ENCODE measurements at regions not wholly inside any gene's neighbourhood (a gene's known extent, or its start where the extent isn't known, plus 50 kb on each side); places are given as distances from the start of the nearest gene placed in this dataset.
"Not testable (repeated sequence)": the region's sequence is repeated elsewhere in the genome, so short reads cannot be mapped to it uniquely, and the experiment has no call there.

DNA sequence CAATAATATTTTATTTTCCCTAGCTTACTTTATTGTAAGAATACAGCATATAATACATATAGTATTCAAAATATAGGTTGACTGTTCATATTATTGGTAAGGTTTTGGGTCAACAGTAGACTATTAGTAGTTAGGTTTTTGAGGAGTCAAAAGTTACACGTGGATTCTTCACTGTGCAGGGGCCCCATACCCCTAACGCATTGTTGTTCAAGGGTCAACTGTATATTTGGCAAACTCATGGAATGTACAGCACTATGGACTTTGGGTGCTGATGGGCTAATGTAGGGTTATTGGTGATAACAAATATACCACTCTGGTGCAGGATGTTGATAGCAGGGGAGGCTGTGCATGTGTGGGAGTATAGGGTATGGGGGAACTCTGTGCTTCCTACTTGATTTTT lies 397.2 kb downstream of the BCKDHB start:
- TF ChIP-seq, protein P1, sequence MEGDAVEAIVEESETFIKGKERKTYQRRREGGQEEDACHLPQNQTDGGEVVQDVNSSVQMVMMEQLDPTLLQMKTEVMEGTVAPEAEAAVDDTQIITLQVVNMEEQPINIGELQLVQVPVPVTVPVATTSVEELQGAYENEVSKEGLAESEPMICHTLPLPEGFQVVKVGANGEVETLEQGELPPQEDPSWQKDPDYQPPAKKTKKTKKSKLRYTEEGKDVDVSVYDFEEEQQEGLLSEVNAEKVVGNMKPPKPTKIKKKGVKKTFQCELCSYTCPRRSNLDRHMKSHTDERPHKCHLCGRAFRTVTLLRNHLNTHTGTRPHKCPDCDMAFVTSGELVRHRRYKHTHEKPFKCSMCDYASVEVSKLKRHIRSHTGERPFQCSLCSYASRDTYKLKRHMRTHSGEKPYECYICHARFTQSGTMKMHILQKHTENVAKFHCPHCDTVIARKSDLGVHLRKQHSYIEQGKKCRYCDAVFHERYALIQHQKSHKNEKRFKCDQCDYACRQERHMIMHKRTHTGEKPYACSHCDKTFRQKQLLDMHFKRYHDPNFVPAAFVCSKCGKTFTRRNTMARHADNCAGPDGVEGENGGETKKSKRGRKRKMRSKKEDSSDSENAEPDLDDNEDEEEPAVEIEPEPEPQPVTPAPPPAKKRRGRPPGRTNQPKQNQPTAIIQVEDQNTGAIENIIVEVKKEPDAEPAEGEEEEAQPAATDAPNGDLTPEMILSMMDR (IDR thresholded peaks at IDR 0.05; ENCODE audit: insufficient read depth, low read length): no peak
- TF ChIP-seq POLR2AphosphoS5 (IDR thresholded peaks at IDR 0.05; ENCODE audit: low read depth) (no peak), SPI1 (IDR thresholded peaks at IDR 0.05; ENCODE audit: borderline replicate concordance, low read depth) (no peak), GABPA (IDR thresholded peaks at IDR 0.05; ENCODE audit: low read depth) (no peak)
- TF ChIP-seq, protein P2, sequence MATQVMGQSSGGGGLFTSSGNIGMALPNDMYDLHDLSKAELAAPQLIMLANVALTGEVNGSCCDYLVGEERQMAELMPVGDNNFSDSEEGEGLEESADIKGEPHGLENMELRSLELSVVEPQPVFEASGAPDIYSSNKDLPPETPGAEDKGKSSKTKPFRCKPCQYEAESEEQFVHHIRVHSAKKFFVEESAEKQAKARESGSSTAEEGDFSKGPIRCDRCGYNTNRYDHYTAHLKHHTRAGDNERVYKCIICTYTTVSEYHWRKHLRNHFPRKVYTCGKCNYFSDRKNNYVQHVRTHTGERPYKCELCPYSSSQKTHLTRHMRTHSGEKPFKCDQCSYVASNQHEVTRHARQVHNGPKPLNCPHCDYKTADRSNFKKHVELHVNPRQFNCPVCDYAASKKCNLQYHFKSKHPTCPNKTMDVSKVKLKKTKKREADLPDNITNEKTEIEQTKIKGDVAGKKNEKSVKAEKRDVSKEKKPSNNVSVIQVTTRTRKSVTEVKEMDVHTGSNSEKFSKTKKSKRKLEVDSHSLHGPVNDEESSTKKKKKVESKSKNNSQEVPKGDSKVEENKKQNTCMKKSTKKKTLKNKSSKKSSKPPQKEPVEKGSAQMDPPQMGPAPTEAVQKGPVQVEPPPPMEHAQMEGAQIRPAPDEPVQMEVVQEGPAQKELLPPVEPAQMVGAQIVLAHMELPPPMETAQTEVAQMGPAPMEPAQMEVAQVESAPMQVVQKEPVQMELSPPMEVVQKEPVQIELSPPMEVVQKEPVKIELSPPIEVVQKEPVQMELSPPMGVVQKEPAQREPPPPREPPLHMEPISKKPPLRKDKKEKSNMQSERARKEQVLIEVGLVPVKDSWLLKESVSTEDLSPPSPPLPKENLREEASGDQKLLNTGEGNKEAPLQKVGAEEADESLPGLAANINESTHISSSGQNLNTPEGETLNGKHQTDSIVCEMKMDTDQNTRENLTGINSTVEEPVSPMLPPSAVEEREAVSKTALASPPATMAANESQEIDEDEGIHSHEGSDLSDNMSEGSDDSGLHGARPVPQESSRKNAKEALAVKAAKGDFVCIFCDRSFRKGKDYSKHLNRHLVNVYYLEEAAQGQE (IDR thresholded peaks at IDR 0.05; ENCODE audit: insufficient replicate concordance, low read depth): no peak
- Histone ChIP-seq H3K27ac (replicated peaks) (no peak overlapping the region), H3K4me3 (replicated peaks; ENCODE audit: insufficient read depth, low read length) (no peak overlapping the region), H3K27me3 (ENCODE audit: insufficient read depth, poor library complexity, severe bottlenecking) (no peaks in the 10 kb centered on the region)
- no peak for DNase-seq (ENCODE audit: low read depth in 1 of 2, low spot score in 1 of 2)

DNA sequence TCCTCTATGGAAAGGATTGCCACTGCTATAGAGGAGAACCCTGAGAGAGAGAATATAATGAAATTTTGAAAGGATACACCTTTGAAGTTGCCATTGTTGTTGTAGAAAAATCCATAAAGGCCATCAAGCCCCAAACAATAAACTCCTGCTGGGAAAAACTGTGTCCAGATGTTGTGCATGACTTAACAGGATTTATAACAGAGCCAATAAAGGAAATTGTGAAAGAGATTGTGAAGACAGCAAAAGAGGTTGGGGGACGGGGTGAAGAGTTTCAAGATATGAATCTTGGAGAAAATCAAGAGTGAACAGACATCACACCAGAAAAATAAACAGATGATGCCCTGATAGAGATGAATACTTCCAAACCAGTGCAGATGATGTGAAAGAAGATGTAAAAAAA lies 396.4 kb downstream of the BCKDHB start:
- no peaks in the 10 kb centered on the region for H3K27me3 ChIP-seq (ENCODE audit: insufficient read depth, poor library complexity, severe bottlenecking)
- no peak overlapping the region for H3K4me3 ChIP-seq (replicated peaks; ENCODE audit: insufficient read depth, low read length)
- no peak overlapping the region for H3K27ac ChIP-seq (replicated peaks)
- TF ChIP-seq, protein P1 (IDR thresholded peaks at IDR 0.05; ENCODE audit: insufficient read depth, low read length): no peak
- TF ChIP-seq POLR2AphosphoS5 (IDR thresholded peaks at IDR 0.05; ENCODE audit: low read depth) (no peak), SPI1 (IDR thresholded peaks at IDR 0.05; ENCODE audit: borderline replicate concordance, low read depth) (no peak)
- TF ChIP-seq, protein P2 (IDR thresholded peaks at IDR 0.05; ENCODE audit: insufficient replicate concordance, low read depth): no peak
- no peak for DNase-seq (ENCODE audit: low read depth in 1 of 2, low spot score in 1 of 2)

DNA sequence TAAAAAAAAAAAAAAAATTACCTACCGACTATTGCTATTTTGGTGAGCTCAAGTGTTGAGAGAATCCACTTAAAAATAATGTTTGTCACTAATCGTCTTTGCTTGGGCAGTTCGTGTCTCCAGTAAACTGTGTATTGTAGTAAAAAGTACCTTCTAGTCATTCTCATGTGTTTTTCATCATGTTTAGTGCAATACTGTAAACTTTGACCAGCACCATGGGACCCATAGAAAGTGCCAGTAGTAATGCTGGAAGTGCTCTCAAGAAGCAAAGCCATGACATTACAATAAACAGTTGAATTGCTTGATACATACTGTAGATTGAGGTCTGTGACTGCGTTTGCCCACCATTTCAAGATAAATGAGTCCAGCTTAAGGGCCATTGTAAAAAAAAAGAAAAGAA lies 395.2 kb downstream of the BCKDHB start:
- no peak overlapping the region for H3K4me3 ChIP-seq (replicated peaks; ENCODE audit: insufficient read depth, low read length)
- no peak overlapping the region for H3K27ac ChIP-seq (replicated peaks)
- no peak for TF ChIP-seq GABPA (IDR thresholded peaks at IDR 0.05; ENCODE audit: low read depth)
- TF ChIP-seq SPI1 (IDR thresholded peaks at IDR 0.05; ENCODE audit: borderline replicate concordance, low read depth): no peak
- TF ChIP-seq, protein P1 (IDR thresholded peaks at IDR 0.05; ENCODE audit: insufficient read depth, low read length): no peak
- TF ChIP-seq POLR2AphosphoS5 (IDR thresholded peaks at IDR 0.05; ENCODE audit: low read depth): no peak
- TF ChIP-seq, protein P2 (IDR thresholded peaks at IDR 0.05; ENCODE audit: insufficient replicate concordance, low read depth): no peak
- no peaks in the 10 kb centered on the region for H3K27me3 ChIP-seq (ENCODE audit: insufficient read depth, poor library complexity, severe bottlenecking)
- no peak for DNase-seq (ENCODE audit: low read depth in 1 of 2, low spot score in 1 of 2)

DNA sequence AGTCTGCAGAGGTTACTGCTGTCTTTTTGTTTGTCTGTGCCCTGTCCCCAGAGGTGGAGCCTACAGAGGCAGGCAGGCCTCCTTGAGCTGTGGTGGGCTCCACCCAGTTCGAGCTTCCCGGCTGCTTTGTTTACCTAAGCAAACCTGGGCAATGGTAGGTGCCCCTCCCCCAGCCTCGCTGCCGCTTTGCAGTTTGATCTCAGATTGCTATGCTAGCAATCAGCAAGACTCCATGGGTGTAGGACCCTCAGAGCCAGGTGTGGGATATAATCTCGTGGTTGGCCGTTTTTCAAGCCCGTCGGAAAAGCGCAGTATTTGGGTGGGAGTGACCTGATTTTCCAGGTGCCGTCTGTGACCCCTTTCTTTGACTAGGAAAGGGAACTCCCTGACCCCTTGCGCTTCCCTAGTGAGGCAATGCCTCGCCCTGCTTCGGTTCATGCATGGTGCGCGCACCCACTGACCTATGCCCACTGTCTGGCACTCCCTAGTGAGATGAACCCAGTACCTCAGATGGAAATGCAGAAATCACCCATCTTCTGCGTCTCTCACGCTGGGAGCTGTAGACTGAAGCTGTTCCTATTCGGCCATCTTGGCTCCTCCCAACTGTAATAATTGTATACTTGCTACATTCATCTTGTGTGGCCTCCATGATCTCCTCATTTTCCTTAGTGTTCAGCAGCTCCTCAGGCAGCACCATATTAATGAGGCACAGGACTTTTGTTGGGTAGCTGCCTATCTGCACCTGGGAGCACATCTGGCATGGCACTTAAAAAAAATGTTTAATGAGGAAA lies 391.4 kb downstream of the BCKDHB start:
- not testable (repeated sequence) for DNase-seq (ENCODE audit: low read depth in 1 of 2, low spot score in 1 of 2); H3K4me3 ChIP-seq (replicated peaks; ENCODE audit: insufficient read depth, low read length); H3K27me3 ChIP-seq (ENCODE audit: insufficient read depth, poor library complexity, severe bottlenecking); H3K27ac ChIP-seq (replicated peaks)

Measured in HL-60 (cell line).